ENCODE measurements at regions not wholly inside any gene's neighbourhood (a gene's known extent, or its start where the extent isn't known, plus 50 kb on each side); places are given as distances from the start of the nearest gene placed in this dataset.

- TF ChIP-seq CTCF (IDR thresholded peaks at IDR 0.05) = no peak
- TF ChIP-seq POLR2A (IDR thresholded peaks at IDR 0.05) = no peak
These were observed 114.0 kb downstream of the BLID start for GRCh38 chr11:122002047-122002446.

Data from thyroid gland (tissue), 4 donors.